ENCODE measurements at regions not wholly inside any gene's neighbourhood (a gene's known extent, or its start where the extent isn't known, plus 50 kb on each side); places are given as distances from the start of the nearest gene placed in this dataset.

DNA sequence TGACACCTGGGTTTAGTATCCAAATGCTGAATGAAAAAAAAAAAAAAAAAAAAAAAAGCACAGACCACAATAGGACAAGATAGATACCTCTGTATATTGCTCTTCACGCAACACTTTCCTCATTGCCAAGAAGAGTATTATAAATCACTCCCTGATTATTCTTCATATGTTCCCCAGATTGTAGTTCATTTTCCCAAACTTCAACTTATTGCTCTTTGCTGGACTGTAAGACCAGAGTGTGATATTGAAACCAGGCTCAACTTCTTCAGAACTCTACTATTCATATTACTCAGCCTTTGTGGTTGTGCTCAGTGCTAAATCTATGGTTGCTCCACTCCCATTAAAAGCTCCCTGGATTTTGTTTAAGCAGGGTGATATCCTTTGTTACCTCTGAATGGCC, 180.4 kb downstream of the NTMT2 start:
- H3K9ac ChIP-seq (ENCODE audit: low read length in 3 of 3) = no peak overlapping the region
- intact Hi-C loops (cut with DNase I) = no loop called here
- no peaks in the 10 kb centered on the region for H3K27me3 ChIP-seq (ENCODE audit: control insufficient read depth, insufficient read depth, low read length)
- FAIRE-seq (no peak), DNase-seq (no peak)
- H3K27ac ChIP-seq (ENCODE audit: low read depth in 2 of 2, low read length in 2 of 2) = no peak overlapping the region
- no peak overlapping the region for H3K4me3 ChIP-seq (ENCODE audit: low read length in 3 of 3)
- no peaks in the 10 kb centered on the region for H3K4me1 ChIP-seq (ENCODE audit: control insufficient read depth in 2 of 3, insufficient read depth in 2 of 3, low read depth in 1 of 3, low read length in 3 of 3)
- H3K36me3 ChIP-seq (ENCODE audit: control insufficient read depth in 2 of 3, insufficient read depth in 3 of 3, low read length in 3 of 3) = no peaks in the 10 kb centered on the region
- H3K9me3 ChIP-seq (ENCODE audit: control insufficient read depth in 2 of 3, insufficient read depth in 1 of 3, low read length in 3 of 3) = peaks cover 0 to 5% (median 0%) of the 10 kb centered on the region in 3 donors
- TF ChIP-seq, protein P1, sequence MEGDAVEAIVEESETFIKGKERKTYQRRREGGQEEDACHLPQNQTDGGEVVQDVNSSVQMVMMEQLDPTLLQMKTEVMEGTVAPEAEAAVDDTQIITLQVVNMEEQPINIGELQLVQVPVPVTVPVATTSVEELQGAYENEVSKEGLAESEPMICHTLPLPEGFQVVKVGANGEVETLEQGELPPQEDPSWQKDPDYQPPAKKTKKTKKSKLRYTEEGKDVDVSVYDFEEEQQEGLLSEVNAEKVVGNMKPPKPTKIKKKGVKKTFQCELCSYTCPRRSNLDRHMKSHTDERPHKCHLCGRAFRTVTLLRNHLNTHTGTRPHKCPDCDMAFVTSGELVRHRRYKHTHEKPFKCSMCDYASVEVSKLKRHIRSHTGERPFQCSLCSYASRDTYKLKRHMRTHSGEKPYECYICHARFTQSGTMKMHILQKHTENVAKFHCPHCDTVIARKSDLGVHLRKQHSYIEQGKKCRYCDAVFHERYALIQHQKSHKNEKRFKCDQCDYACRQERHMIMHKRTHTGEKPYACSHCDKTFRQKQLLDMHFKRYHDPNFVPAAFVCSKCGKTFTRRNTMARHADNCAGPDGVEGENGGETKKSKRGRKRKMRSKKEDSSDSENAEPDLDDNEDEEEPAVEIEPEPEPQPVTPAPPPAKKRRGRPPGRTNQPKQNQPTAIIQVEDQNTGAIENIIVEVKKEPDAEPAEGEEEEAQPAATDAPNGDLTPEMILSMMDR (IDR thresholded peaks at IDR 0.05; ENCODE audit: borderline replicate concordance, extremely low read depth, insufficient read depth) = no peak

DNA sequence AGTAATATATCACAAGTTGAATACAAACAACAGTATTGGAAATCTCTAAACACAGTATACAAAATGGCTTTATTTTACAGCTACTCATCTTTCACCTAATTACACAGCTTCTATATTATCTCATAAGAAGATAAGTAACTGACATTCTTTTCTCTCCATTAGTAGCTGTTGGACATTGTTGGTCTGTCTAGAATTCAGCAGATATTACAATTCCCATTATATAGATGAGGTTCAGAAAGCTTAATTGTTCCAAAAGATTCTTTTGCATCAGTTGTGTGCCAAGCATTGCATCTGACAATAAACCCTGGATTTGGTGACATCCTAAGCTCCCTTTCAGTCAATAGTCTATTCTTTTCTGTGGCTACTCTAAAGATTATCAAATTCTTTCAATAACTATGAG, 187.0 kb downstream of the NTMT2 start:
- TF ChIP-seq, protein P1 (IDR thresholded peaks at IDR 0.05; ENCODE audit: borderline replicate concordance, extremely low read depth, insufficient read depth) = no peak
- no peak overlapping the region for H3K9ac ChIP-seq (ENCODE audit: low read length in 3 of 3)
- no peak overlapping the region for H3K4me3 ChIP-seq (ENCODE audit: low read length in 3 of 3)
- H3K27me3 ChIP-seq (ENCODE audit: control insufficient read depth, insufficient read depth, low read length) = no peaks in the 10 kb centered on the region
- DNase-seq = no peak
- intact Hi-C loops (cut with DNase I) = no loop called here
- H3K4me1 ChIP-seq (ENCODE audit: control insufficient read depth in 2 of 3, insufficient read depth in 2 of 3, low read depth in 1 of 3, low read length in 3 of 3) = no peaks in the 10 kb centered on the region
- H3K9me3 ChIP-seq (ENCODE audit: control insufficient read depth in 2 of 3, insufficient read depth in 1 of 3, low read length in 3 of 3) = no peaks in the 10 kb centered on the region
- no peak overlapping the region for H3K27ac ChIP-seq (ENCODE audit: low read depth in 2 of 2, low read length in 2 of 2)
- no peak for FAIRE-seq
- no peaks in the 10 kb centered on the region for H3K36me3 ChIP-seq (ENCODE audit: control insufficient read depth in 2 of 3, insufficient read depth in 3 of 3, low read length in 3 of 3)

DNA sequence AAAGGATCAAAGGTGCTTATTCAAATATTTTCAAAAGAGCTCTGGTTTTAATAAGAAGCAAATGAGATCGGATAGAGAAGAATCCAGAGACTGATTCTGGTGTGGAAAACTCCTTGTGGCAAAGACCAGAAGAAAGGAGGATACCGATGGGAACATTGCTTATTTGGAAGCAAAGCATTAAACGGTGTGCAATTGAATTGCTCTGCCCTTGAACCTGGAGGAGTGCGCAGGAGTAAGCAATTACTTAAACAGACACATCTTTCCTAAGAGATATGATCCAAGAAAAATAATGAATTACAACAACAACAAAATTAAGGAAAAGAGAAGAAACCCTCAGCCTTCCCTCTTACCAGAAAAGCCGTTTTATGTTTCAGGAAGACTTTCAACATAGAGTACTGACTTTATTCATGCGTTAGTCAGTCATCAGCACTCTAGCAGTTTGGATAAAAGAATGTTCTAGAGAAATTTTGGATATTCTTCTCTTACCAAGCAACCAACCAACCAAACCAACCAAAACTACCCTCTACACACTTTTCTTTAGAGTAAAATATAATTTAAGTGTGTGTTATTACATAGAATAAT, 191.7 kb downstream of the NTMT2 start:
- Histone ChIP-seq H3K9me3 (ENCODE audit: control insufficient read depth in 2 of 3, insufficient read depth in 1 of 3, low read length in 3 of 3) (no peaks in the 10 kb centered on the region), H3K27ac (ENCODE audit: low read depth in 2 of 2, low read length in 2 of 2) (no peak overlapping the region), H3K27me3 (ENCODE audit: control insufficient read depth, insufficient read depth, low read length) (no peaks in the 10 kb centered on the region), H3K9ac (ENCODE audit: low read length in 3 of 3) (no peak overlapping the region), H3K36me3 (ENCODE audit: control insufficient read depth in 2 of 3, insufficient read depth in 3 of 3, low read length in 3 of 3) (no peaks in the 10 kb centered on the region), H3K4me3 (ENCODE audit: low read length in 3 of 3) (no peak overlapping the region), H3K4me1 (ENCODE audit: control insufficient read depth in 2 of 3, insufficient read depth in 2 of 3, low read depth in 1 of 3, low read length in 3 of 3) (no peaks in the 10 kb centered on the region)
- FAIRE-seq (no peak), DNase-seq (no peak)
- intact Hi-C loops (cut with DNase I) = no loop called here
- TF ChIP-seq, protein P1 (IDR thresholded peaks at IDR 0.05; ENCODE audit: borderline replicate concordance, extremely low read depth, insufficient read depth) = no peak

DNA sequence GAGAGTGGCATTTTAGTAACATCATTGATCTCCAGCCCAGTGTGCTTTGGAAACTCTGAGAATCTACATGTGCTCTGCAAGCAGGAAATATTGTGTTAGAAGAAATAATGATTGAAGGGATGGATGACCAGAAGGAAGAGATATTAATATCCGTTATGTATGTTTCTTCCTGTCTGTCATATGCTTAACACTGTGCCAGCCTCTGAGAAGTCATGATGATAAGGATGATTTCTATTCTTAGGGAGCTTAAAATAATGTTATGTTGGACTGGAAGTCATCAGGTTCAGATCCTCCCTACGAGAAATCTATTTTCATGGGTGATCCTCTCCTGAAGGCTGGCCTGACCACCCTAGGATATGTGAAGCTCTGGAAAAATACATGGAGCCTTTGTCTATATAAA, 192.4 kb upstream of the GORAB start:
- no peak for DNase-seq
- Histone ChIP-seq H3K4me3 (ENCODE audit: low read length in 3 of 3) (no peak overlapping the region), H3K9me3 (ENCODE audit: control insufficient read depth in 2 of 3, insufficient read depth in 1 of 3, low read length in 3 of 3) (no peaks in the 10 kb centered on the region), H3K27me3 (ENCODE audit: control insufficient read depth, insufficient read depth, low read length) (no peaks in the 10 kb centered on the region), H3K27ac (ENCODE audit: low read depth in 2 of 2, low read length in 2 of 2) (no peak overlapping the region), H3K4me1 (ENCODE audit: control insufficient read depth in 2 of 3, insufficient read depth in 2 of 3, low read depth in 1 of 3, low read length in 3 of 3) (no peaks in the 10 kb centered on the region), H3K36me3 (ENCODE audit: control insufficient read depth in 2 of 3, insufficient read depth in 3 of 3, low read length in 3 of 3) (no peaks in the 10 kb centered on the region), H3K9ac (ENCODE audit: low read length in 3 of 3) (no peak overlapping the region)
- FAIRE-seq = no peak
- intact Hi-C loops (cut with DNase I) = no loop called here
- TF ChIP-seq, protein P1 (IDR thresholded peaks at IDR 0.05; ENCODE audit: borderline replicate concordance, extremely low read depth, insufficient read depth) = no peak

All from kidney (tissue), 13 donors.